ENCODE measurements at regions not wholly inside any gene's neighbourhood (a gene's known extent, or its start where the extent isn't known, plus 50 kb on each side); places are given as distances from the start of the nearest gene placed in this dataset.

- DNase-seq, result no peak
Observed at GRCh38 chr13:60288569-60288968, 108.5 kb upstream of the TDRD3 start.

- no peak for DNase-seq
Observed at GRCh38 chr13:60303166-60303565, 93.9 kb upstream of the TDRD3 start.

DNA sequence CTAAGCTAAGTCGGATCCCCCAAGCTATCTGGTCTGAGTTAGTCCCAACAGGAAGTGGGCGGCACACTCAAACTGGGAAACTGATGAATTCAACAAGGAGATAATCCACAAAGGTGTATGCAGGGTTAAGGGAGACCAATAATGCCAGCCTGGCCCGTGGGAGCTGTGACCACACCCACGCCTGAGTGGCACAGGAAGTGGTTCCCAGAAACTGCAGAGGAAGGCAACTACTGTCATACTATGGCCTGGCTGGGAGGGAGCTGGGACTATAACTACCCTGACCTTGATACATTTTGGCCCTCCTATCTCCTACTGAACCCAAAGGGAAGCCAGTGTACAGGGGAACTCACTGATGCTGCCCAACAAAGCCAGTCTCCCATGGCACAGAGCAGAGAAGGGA is 85.5 kb upstream of the TDRD3 start:
- DNase-seq, result no peak

DNA sequence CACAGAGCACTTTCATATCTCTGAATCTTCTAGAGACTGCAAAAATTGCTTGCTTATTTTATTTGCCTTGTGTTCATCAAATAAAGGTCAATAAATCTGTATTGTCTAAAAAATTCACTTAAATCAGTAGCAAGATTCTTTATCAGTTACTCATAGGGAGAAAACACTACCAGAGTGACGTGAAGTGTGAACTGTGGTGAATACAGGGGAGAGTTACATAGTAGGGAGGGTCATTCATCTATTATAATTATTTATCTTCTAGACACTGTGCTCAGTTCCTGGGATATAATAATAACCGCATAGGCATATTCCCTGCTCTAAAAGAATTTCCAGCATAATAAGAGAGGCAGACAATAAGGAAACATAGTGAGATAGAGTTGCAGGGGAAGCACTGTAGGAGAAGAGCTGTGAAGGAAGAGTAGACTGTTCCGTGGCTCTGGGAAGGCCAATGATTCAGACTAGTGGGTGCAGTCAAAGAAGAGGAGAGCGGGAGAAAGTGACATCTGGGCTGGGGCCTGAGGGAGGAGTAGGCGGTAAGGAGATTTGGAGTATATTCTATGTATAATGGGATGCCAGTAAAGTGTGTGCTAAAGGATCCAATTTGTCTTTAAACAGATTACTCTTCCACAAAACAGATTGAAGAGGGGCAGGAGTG is 84.0 kb upstream of the TDRD3 start:
- no peak for DNase-seq

DNA sequence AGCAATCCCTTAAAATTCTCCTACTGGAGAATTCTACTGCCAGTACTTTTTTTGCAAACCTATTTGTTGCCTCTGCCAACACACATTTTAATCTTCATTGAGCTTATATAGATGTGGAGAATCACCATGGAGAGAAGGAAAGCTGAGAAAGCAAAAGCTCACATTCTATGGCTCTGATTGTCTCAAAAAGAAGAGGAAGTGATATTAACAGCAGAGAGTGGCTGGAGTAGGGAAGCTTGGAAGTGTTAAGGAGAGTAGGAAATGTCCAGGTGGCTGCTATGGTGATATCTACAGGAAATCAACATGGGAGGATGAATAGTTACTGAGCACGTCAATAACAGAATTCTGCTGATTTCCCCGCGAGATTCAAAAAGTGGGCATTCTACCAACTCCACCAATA is 78.8 kb upstream of the TDRD3 start:
- DNase-seq, result no peak

DNA sequence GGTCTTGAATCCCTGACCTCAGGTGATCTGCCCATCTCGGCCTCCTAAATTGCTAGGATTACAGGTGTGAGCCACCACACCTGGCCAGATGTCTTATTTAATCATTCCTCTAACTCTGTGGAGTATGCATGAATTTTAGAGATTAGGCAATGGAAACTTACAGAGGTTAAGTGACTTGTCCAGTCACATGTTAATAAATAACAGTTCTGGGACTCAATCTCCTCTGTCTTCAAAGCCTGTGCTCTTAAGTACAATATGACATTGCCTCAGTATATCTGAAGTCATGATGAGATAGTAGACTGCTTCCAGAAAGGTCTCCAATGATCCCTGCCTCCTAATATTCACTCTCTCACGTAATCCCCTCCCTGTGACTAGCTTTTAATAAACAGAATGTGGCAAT is 72.9 kb upstream of the TDRD3 start:
- no peak for DNase-seq

- no peak for DNase-seq
Observed at GRCh38 chr13:60326273-60326672, 70.7 kb upstream of the TDRD3 start.

GRCh38 chr13:60327511-60327910 is 69.5 kb upstream of the TDRD3 start:
- no peak for DNase-seq

DNA sequence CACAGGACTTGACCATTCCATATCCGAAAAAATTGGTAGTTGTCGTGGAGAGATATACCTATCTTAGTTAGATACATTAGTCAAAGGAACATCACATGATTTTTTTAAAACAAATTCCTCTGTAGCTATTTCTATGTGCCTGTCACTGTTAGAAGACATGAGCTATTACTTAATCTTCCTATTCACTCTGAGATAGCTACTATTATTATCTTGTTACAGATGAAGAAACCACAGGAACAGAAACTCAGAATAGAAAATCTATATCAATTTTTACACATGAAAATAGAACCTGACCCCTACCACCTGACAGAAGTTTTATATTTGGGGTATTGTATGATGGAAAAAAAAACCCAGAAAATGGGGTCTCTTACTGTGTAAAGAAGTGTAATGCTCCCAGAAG is 68.9 kb upstream of the TDRD3 start:
- no peak for DNase-seq

DNA sequence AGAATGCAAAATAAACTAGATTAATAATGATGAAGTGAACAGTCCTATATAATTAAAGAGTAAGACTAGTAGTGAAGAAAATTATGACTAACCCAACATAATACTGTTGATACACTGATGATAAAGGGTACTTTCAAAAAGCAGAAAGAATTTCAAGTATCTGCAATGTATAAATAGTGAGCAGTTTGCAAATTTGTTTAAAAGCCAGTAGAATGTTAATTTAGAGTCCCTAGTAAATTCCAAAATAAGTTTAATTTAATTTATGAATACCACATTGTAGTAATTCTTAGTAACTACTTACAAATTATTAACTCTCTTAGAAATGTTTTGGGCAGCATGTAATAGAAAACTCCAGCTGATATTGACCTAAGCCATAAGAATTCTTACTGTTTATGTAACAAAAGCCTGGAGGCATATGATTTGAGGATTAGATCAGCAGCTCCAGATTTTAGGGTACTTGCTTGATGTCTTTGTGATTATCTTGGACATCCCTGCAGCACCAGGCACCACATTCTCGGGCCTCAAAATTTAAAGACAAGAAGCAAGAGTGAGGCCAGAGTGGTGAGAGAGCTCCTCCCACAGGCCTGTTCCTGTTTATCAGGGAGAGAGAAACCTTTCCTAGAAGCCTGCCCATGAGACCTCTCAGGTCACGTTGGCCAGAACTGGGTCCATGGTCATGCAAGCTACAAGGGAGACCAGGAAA is 67.6 kb upstream of the TDRD3 start:
- DNase-seq, result peak; percentile 50

DNA sequence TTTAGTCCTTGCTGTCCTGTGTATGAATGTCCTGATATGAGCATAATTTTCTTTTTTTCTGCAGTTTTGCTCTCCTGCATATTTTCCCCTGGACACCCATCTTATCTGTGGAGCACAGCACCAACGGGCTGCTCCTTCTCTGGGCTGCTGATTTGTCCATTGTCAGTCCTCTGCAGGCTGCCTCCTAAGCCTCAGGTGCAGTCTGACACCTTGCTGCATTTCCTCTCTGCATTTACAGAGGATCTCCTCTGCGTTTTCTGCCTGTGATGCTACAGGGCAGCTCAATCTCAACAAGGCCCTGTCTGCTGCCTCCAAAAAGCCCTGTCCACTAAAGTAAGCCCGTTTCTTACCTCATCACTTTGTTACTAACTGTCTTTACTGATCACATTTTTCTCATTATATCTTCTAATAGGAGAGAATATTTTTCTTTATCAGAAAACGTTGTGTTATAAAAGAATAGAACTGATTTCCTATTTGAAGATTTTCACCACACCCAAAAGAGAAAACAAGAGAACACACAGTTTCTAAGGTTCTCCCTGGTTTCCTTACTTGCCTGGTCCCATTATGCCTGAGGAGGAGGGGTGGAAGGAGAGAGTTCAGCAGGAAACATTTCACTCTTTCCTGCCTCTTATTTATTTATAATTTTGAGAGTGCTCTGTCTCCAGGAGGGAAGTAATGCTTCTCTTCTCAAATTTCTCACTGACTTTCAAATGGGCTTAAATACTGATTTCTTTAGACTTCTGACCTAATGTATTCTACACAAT is 65.6 kb upstream of the TDRD3 start:
- DNase-seq, result no peak

DNA sequence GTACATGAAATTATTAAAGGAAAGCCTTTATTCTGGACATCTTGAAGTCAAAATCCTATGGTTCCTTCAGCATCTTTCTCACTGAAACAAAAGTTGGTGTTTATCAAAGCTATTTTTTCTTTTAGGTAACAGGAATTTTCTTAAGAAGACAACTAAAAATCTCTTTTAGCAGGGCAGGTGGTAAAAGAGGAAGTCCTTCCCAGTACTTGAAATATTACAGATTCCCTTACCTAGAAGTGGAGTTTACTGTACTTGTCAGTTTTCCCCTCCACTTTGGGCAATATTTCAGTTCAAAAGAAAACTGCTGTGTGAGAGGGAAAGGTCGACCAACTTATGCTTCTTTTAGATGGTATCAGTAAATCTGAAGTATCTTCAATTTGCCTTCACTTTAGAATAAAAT is 64.3 kb upstream of the TDRD3 start:
- no peak for DNase-seq

- DNase-seq, result no peak
Observed at GRCh38 chr13:60334310-60334709, 62.7 kb upstream of the TDRD3 start.

- no peak for DNase-seq
Observed at GRCh38 chr13:60335531-60335930, 61.5 kb upstream of the TDRD3 start.

DNA sequence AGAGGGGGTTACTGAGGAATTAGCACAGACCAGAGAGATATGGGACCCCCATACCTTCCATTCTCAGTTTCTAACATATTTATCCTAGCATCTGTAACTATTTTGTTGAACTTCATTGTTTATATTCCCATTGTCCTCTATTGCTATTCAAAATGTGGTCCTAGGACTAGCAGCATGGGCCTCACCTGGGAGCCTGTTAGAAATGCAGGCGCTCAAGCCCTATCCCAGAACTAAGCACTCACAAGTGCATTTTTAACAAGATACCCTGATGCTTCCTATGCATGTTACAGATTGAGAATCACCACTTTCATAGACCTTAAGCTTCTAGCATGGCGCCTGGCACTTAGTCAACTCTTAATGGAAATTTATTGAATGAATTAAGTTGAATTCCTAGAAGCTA is 58.3 kb upstream of the TDRD3 start:
- no peak for DNase-seq

GRCh38 chr13:60343978-60344377 is 53.0 kb upstream of the TDRD3 start:
- no peak for DNase-seq

DNA sequence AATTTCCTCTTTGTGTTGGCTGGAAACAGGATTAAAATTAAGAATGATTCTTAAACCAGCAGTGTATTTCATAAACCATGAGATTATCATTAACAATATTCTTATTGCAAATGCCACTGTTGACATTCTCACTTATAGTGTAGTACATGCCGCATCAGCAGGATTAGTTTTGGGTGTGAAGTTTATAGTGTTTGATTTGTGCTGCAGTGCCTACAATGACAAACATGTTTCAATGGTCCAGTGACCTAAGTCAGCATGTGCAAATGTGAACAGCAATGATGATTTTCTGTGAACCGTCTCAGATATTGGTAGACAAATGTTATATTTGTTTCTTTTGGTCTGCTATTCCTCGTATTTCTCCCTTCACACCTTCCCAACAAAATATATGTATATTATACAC is 49.8 kb upstream of the TDRD3 start:
- no peak for DNase-seq
